C4-2B (cell line): ENCODE measurements at regions not wholly inside any gene's neighbourhood (a gene's known extent, or its start where the extent isn't known, plus 50 kb on each side); places are given as distances from the start of the nearest gene placed in this dataset.

ENCODE experiments used
- ZFX ChIP-seq: fragments of 450-650 bp; IDR thresholded peaks from 2 replicates; pipeline ENCODE4 v1.6.1; 2017
- TF ChIP-seq, protein P1 (sequence below): fragments of 450-650 bp; conservative IDR thresholded peaks from 2 replicates; pipeline ENCODE4 v1.5.1; 2017; ENCODE audit warnings: mild to moderate bottlenecking

DNA sequence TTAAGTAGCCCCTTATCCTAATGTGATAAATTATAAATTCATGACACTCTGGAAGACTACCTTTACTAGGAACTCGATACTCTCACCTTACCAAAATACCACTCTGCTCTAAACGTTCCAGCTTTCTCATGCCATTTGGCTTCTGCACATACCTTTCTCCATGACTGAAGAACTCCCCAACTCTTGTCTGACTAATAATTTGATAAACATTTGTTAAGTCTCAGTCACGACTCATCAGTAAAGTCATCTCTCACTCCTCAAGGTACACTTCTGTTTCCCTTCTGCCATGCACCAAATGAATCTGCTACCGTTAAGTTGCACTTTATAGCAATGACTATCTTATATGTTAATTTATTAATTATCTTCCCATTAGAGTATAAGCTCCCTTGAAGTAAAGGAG is 498.3 kb upstream of the NOVA1 start:
- TF ChIP-seq, protein P1, sequence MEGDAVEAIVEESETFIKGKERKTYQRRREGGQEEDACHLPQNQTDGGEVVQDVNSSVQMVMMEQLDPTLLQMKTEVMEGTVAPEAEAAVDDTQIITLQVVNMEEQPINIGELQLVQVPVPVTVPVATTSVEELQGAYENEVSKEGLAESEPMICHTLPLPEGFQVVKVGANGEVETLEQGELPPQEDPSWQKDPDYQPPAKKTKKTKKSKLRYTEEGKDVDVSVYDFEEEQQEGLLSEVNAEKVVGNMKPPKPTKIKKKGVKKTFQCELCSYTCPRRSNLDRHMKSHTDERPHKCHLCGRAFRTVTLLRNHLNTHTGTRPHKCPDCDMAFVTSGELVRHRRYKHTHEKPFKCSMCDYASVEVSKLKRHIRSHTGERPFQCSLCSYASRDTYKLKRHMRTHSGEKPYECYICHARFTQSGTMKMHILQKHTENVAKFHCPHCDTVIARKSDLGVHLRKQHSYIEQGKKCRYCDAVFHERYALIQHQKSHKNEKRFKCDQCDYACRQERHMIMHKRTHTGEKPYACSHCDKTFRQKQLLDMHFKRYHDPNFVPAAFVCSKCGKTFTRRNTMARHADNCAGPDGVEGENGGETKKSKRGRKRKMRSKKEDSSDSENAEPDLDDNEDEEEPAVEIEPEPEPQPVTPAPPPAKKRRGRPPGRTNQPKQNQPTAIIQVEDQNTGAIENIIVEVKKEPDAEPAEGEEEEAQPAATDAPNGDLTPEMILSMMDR: no peak
- no peak for TF ChIP-seq ZFX
